Activated CD4-positive, alpha-beta T cell treated with anti-CD3 and anti-CD28 coated beads, Interleukin-2, Interleukin-4, amounts not matched to agents 100 ng/mL and 50 ng/mL, durations not matched to agents 16 hours and 8 hours (primary cell): ENCODE measurements at regions not wholly inside any gene's neighbourhood (a gene's known extent, or its start where the extent isn't known, plus 50 kb on each side); places are given as distances from the start of the nearest gene placed in this dataset.
"Not testable (repeated sequence)": the region's sequence is repeated elsewhere in the genome, so short reads cannot be mapped to it uniquely, and the experiment has no call there.

Experiments
- DNase-seq: peaks from one replicate; pipeline ENCODE4 v3.0.0-alpha.2; 2020; ENCODE audit warnings: low spot score

- DNase-seq: no peak
Measured at GRCh38 chr3:167102071-167102470, 278.0 kb downstream of the ZBBX start.

GRCh38 chr3:167100651-167101050, 279.4 kb downstream of the ZBBX start:
- DNase-seq: no peak

- DNase-seq: no peak
Measured at GRCh38 chr3:167100200-167100599, 279.9 kb downstream of the ZBBX start.

- no peak for DNase-seq
Measured at GRCh38 chr3:167095976-167096375, 284.1 kb downstream of the ZBBX start.

GRCh38 chr3:167094632-167095031, 285.5 kb downstream of the ZBBX start:
- DNase-seq: no peak

- no peak for DNase-seq
Measured at GRCh38 chr3:167091226-167091625, 288.9 kb downstream of the ZBBX start.

- DNase-seq: no peak
Measured at GRCh38 chr3:167084545-167084944, 295.6 kb downstream of the ZBBX start.

- DNase-seq: no peak
Measured at GRCh38 chr3:167078070-167078622, 302.0 kb downstream of the ZBBX start.

GRCh38 chr3:167067787-167068161, 312.3 kb downstream of the ZBBX start:
- no peak for DNase-seq

- no peak for DNase-seq
Measured at GRCh38 chr3:167066977-167067786, 312.9 kb downstream of the ZBBX start.

GRCh38 chr3:167057581-167057980, 322.5 kb downstream of the ZBBX start:
- DNase-seq: no peak

GRCh38 chr3:167054926-167055325, 325.2 kb downstream of the ZBBX start:
- DNase-seq: no peak

GRCh38 chr3:167051421-167051820, 328.7 kb downstream of the ZBBX start:
- no peak for DNase-seq

- no peak for DNase-seq
Measured at GRCh38 chr3:167033866-167034265, 346.2 kb downstream of the ZBBX start.

GRCh38 chr3:167032267-167032876, 347.7 kb downstream of the ZBBX start:
- no peak for DNase-seq

- no peak for DNase-seq
Measured at GRCh38 chr3:167031364-167032049, 348.6 kb downstream of the ZBBX start.

GRCh38 chr3:167030082-167030725, 349.9 kb downstream of the ZBBX start:
- no peak for DNase-seq

GRCh38 chr3:167019503-167019902, 360.6 kb downstream of the ZBBX start:
- not testable (repeated sequence) for DNase-seq

GRCh38 chr3:167018591-167019111, 361.4 kb downstream of the ZBBX start:
- not testable (repeated sequence) for DNase-seq

GRCh38 chr3:167012691-167013090, 367.4 kb downstream of the ZBBX start:
- no peak for DNase-seq

GRCh38 chr3:167008791-167009190, 371.3 kb downstream of the ZBBX start:
- DNase-seq: no peak

GRCh38 chr3:167001374-167001773, 378.7 kb downstream of the ZBBX start:
- no peak for DNase-seq
